Esophagus (tissue), 2 donors: ENCODE measurements at regions not wholly inside any gene's neighbourhood (a gene's known extent, or its start where the extent isn't known, plus 50 kb on each side); places are given as distances from the start of the nearest gene placed in this dataset.

Source experiments
- H3K27ac ChIP-seq, 2 donors: one replicate each; pipeline ENCODE4 v1.5.1; 2013; ENCODE audit warnings: low read depth in 2 of 2, mild to moderate bottlenecking in 2 of 2, inconsistent platforms in 1 of 2, low read length in 1 of 2, moderate library complexity in 1 of 2
- H3K27me3 ChIP-seq, 2 donors: one replicate each; pipeline ENCODE4 v1.6.1; 2013; ENCODE audit warnings: low read length in 2 of 2, control low read depth in 1 of 2, mild to moderate bottlenecking in 1 of 2; ENCODE audit not compliant: insufficient read depth in 2 of 2, control insufficient read depth in 1 of 2
- H3K36me3 ChIP-seq, 2 donors: one replicate each; pipeline ENCODE4 v1.6.1; 2013; ENCODE audit warnings: low read length in 1 of 2; ENCODE audit not compliant: control insufficient read depth in 2 of 2, insufficient read depth in 2 of 2
- H3K4me1 ChIP-seq, 2 donors: one replicate each; pipeline ENCODE4 v1.6.1; 2013; ENCODE audit warnings: low read length in 1 of 2; ENCODE audit not compliant: control insufficient read depth in 2 of 2, insufficient read depth in 2 of 2
- H3K4me3 ChIP-seq, 2 donors: one replicate each; pipeline ENCODE4 v1.5.1; 2013; ENCODE audit warnings: low read length in 2 of 2, mild to moderate bottlenecking in 2 of 2, low read depth in 1 of 2, moderate library complexity in 1 of 2
- H3K9me3 ChIP-seq, 2 donors: one replicate each; pipeline ENCODE4 v1.6.1; 2013; ENCODE audit warnings: mild to moderate bottlenecking in 2 of 2, low read depth in 1 of 2, low read length in 1 of 2, moderate library complexity in 1 of 2; ENCODE audit not compliant: control insufficient read depth in 2 of 2, insufficient read depth in 1 of 2
- WGBS, 2 donors: extraction: QIAGEN DNeasy Blood & Tissue Kit; methylation state at CpG; one replicate each; pipeline ENCODE4 v1.1.7; 2013; 5-methylcytosine and 5-hydroxymethylcytosine counted together
- donor health status: healthy with polysubstance abuse.
- donor health status: Bipolar disorder and iron deficiency.

DNA sequence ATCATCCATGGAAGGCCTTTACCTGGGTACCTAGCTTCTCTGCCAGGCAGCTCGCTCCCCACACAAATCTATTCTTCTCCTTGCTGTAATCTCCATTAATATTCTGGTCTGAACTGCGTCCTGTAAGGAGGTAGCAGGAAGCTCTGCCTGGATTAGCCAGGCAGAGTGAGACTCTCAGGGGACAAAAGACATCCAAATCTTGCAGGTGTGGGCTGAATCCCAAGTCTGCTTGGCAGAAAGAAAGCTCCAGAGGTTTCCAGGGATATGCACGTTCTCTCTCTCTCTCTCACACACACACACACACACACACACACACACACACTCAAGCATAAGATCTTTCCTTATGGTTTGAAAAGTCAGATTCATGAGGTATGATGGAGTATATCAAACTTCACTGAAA lies 66.5 kb downstream of the THNSL2 start:
- H3K4me1 ChIP-seq, result no peaks in the 10 kb centered on the region
- no peaks in the 10 kb centered on the region for H3K27me3 ChIP-seq
- H3K4me3 ChIP-seq, result no peak overlapping the region
- H3K27ac ChIP-seq, result no peak overlapping the region
- 53 to 55% methylated on average over 3 of the region's 3 CpGs for WGBS, 2 donors
- no peaks in the 10 kb centered on the region for H3K9me3 ChIP-seq
- no peaks in the 10 kb centered on the region for H3K36me3 ChIP-seq
